K562 (cell line): ENCODE measurements at regions not wholly inside any gene's neighbourhood (a gene's known extent, or its start where the extent isn't known, plus 50 kb on each side); places are given as distances from the start of the nearest gene placed in this dataset.

ENCODE experiments used
- FOS ChIP-seq: IDR thresholded peaks from 3 replicates; pipeline ENCODE4 v1.6.1; 2011; ENCODE audit not compliant: insufficient read length; ENCODE audit errors: extremely low read depth
- IRF2 ChIP-seq: sonication (generic); formaldehyde crosslinking; IDR thresholded peaks from 2 replicates; pipeline ENCODE4 v1.8.1; 2022; ENCODE audit warnings: mild to moderate bottlenecking, missing genetic modification reagents
- PCBP1 ChIP-seq: fragments of 200-400 bp; formaldehyde crosslinking; IDR thresholded peaks from 2 replicates; pipeline ENCODE4 v1.6.1; 2018; ENCODE audit warnings: mild to moderate bottlenecking, low read depth, low read length; ENCODE audit not compliant: poor library complexity, severe bottlenecking
- SP1 ChIP-seq: sonication (generic); formaldehyde crosslinking; IDR thresholded peaks from 2 replicates; pipeline ENCODE4 v1.8.1; 2022; ENCODE audit warnings: mild to moderate bottlenecking, missing genetic modification reagents
- TOE1 ChIP-seq, 2 experiments: fragments of 450-650 bp in 1 of 2; sonication (generic) in 1 of 2; formaldehyde crosslinking in 1 of 2; IDR thresholded peaks; 2 replicates each; pipeline versions ENCODE4 v1.7.1 to v1.8.0; 2016 to 2022; ENCODE audit warnings: borderline replicate concordance in 2 of 2, mild to moderate bottlenecking in 2 of 2, antibody characterized with exemption in 1 of 2, inconsistent platforms in 1 of 2, low read depth in 1 of 2, missing genetic modification reagents in 1 of 2, moderate library complexity in 1 of 2
- ZNF12 ChIP-seq: sonication (generic); formaldehyde crosslinking; IDR thresholded peaks from 2 replicates; pipeline ENCODE4 v1.4.0; 2020; ENCODE audit warnings: mild to moderate bottlenecking, missing genetic modification reagents
- ZNF277 ChIP-seq: fragments of 250-450 bp; sonication (Bioruptor Pico); IDR thresholded peaks from 2 replicates; pipeline ENCODE4 v1.8.0; 2022; ENCODE audit warnings: inconsistent platforms, mild to moderate bottlenecking, moderate library complexity, borderline replicate concordance
- TF ChIP-seq, protein P1 (sequence below): sonication (generic); formaldehyde crosslinking; IDR thresholded peaks from 2 replicates; pipeline ENCODE4 v1.8.1; 2022; ENCODE audit warnings: missing genetic modification reagents
- TF ChIP-seq, protein P2 (sequence below), 3 experiments: IDR thresholded peaks in 2 of 3; conservative IDR thresholded peaks in 1 of 3; 2 replicates each; pipeline ENCODE4 v1.5.1; 2011 to 2012; ENCODE audit warnings: low read length in 3 of 3, mild to moderate bottlenecking in 3 of 3, control low read depth in 2 of 3, improper control_type of control experiment in 1 of 3, inconsistent platforms in 1 of 3, low read depth in 1 of 3, mixed read lengths in 1 of 3, moderate library complexity in 1 of 3; ENCODE audit not compliant: insufficient read depth in 2 of 3

DNA sequence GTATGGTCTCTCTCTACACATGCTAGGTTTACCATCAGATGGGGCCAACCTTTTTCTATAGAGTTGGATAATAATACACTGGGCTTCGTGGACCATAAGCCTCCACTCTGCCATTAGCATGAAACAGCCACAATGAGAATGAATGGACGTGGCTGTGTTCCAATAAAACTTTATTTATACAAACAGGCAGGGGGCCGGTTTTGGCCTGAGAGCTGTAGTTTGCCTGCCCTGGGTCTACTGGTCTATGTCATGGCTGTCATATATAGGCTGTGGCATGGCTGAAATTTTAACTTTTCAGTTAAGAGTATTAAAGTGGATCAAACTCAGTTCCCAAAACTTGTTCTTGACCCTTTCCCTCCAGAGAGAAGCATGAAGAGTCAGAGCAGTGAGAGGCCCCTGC, 120.3 kb upstream of the MYL2 start:
- TF ChIP-seq, protein P1, sequence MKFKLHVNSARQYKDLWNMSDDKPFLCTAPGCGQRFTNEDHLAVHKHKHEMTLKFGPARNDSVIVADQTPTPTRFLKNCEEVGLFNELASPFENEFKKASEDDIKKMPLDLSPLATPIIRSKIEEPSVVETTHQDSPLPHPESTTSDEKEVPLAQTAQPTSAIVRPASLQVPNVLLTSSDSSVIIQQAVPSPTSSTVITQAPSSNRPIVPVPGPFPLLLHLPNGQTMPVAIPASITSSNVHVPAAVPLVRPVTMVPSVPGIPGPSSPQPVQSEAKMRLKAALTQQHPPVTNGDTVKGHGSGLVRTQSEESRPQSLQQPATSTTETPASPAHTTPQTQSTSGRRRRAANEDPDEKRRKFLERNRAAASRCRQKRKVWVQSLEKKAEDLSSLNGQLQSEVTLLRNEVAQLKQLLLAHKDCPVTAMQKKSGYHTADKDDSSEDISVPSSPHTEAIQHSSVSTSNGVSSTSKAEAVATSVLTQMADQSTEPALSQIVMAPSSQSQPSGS (CRISPR knock-in tag) = no peak
- no peak for TF ChIP-seq SP1
- no peak for TF ChIP-seq IRF2 (CRISPR knock-in tag)
- no peak for TF ChIP-seq ZNF12
- no peak for TF ChIP-seq ZNF277 (CRISPR knock-in tag)
- TF ChIP-seq, protein P2, sequence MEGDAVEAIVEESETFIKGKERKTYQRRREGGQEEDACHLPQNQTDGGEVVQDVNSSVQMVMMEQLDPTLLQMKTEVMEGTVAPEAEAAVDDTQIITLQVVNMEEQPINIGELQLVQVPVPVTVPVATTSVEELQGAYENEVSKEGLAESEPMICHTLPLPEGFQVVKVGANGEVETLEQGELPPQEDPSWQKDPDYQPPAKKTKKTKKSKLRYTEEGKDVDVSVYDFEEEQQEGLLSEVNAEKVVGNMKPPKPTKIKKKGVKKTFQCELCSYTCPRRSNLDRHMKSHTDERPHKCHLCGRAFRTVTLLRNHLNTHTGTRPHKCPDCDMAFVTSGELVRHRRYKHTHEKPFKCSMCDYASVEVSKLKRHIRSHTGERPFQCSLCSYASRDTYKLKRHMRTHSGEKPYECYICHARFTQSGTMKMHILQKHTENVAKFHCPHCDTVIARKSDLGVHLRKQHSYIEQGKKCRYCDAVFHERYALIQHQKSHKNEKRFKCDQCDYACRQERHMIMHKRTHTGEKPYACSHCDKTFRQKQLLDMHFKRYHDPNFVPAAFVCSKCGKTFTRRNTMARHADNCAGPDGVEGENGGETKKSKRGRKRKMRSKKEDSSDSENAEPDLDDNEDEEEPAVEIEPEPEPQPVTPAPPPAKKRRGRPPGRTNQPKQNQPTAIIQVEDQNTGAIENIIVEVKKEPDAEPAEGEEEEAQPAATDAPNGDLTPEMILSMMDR (IDR thresholded peaks at IDR 0.05 in 2 of 3, conservative IDR thresholded peaks at IDR 0.05 in 1 of 3; ENCODE audit: insufficient read depth in 2 of 3, low read depth in 1 of 3, low read length in 3 of 3) = no peak
- TF ChIP-seq FOS = no peak
- TF ChIP-seq TOE1 (IDR thresholded peaks at IDR 0.05; ENCODE audit: borderline replicate concordance) = no peak
- no peak for TF ChIP-seq TOE1 (CRISPR knock-in tag; IDR thresholded peaks at IDR 0.05; ENCODE audit: borderline replicate concordance, low read depth)
- TF ChIP-seq PCBP1 = no peak
